Liver (tissue), 3 donors: ENCODE measurements at regions not wholly inside any gene's neighbourhood (a gene's known extent, or its start where the extent isn't known, plus 50 kb on each side); places are given as distances from the start of the nearest gene placed in this dataset.

ENCODE experiments used
- JUND ChIP-seq, 2 donors: IDR thresholded peaks; 2 replicates each; pipeline ENCODE4 v1.6.1; 2016; ENCODE audit warnings: antibody characterized with exemption in 2 of 2
- RAD21 ChIP-seq, 2 donors: IDR thresholded peaks; 2 replicates each; pipeline ENCODE4 v1.6.1; 2016; ENCODE audit warnings: antibody characterized with exemption in 2 of 2, mild to moderate bottlenecking in 2 of 2
- TAF1 ChIP-seq: conservative IDR thresholded peaks from 2 replicates; pipeline ENCODE4 v1.6.1; 2016; ENCODE audit warnings: antibody characterized with exemption, mild to moderate bottlenecking
- TF ChIP-seq, protein P1 (sequence below): fragments of 150-350 bp; IDR thresholded peaks from 2 replicates; pipeline ENCODE4 v1.5.1; 2017; ENCODE audit warnings: improper control_type of control experiment, low read depth, low read length; ENCODE audit not compliant: missing input control
- TF ChIP-seq, protein P2 (sequence below): IDR thresholded peaks from 2 replicates; pipeline ENCODE4 v1.6.1; 2016; ENCODE audit warnings: antibody characterized with exemption
- TF ChIP-seq, protein P3 (sequence below): IDR thresholded peaks from 2 replicates; pipeline ENCODE4 v1.6.1; 2016; ENCODE audit warnings: antibody characterized with exemption, mild to moderate bottlenecking
- donor health status: healthy.
- donor health status: healthy.

DNA sequence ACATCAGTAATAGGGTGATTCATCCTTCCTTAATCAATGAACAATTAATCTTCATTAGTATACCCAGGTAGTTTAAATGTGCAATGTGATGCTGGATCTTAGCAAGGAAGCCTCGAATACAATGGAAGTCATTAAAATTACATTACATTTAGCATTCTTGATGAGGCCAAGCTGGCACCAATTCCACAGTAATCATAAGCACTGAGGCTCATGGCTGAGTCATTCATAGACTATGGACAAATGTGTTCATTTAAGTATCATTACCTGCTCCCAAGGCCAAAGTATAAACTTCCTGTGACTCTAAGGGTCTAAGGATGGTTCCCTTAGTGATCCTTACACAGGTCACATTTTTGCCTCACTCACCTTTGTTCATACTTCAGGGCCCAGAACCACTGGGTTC, 266.4 kb upstream of the CDIN1 start:
- TF ChIP-seq, protein P1, sequence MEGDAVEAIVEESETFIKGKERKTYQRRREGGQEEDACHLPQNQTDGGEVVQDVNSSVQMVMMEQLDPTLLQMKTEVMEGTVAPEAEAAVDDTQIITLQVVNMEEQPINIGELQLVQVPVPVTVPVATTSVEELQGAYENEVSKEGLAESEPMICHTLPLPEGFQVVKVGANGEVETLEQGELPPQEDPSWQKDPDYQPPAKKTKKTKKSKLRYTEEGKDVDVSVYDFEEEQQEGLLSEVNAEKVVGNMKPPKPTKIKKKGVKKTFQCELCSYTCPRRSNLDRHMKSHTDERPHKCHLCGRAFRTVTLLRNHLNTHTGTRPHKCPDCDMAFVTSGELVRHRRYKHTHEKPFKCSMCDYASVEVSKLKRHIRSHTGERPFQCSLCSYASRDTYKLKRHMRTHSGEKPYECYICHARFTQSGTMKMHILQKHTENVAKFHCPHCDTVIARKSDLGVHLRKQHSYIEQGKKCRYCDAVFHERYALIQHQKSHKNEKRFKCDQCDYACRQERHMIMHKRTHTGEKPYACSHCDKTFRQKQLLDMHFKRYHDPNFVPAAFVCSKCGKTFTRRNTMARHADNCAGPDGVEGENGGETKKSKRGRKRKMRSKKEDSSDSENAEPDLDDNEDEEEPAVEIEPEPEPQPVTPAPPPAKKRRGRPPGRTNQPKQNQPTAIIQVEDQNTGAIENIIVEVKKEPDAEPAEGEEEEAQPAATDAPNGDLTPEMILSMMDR = no peak
- TF ChIP-seq TAF1 (no peak), RAD21 (IDR thresholded peaks at IDR 0.05) (no peak), JUND (IDR thresholded peaks at IDR 0.05) (no peak)
- TF ChIP-seq, protein P2, sequence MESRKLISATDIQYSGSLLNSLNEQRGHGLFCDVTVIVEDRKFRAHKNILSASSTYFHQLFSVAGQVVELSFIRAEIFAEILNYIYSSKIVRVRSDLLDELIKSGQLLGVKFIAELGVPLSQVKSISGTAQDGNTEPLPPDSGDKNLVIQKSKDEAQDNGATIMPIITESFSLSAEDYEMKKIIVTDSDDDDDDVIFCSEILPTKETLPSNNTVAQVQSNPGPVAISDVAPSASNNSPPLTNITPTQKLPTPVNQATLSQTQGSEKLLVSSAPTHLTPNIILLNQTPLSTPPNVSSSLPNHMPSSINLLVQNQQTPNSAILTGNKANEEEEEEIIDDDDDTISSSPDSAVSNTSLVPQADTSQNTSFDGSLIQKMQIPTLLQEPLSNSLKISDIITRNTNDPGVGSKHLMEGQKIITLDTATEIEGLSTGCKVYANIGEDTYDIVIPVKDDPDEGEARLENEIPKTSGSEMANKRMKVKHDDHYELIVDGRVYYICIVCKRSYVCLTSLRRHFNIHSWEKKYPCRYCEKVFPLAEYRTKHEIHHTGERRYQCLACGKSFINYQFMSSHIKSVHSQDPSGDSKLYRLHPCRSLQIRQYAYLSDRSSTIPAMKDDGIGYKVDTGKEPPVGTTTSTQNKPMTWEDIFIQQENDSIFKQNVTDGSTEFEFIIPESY = no peak
- TF ChIP-seq, protein P3, sequence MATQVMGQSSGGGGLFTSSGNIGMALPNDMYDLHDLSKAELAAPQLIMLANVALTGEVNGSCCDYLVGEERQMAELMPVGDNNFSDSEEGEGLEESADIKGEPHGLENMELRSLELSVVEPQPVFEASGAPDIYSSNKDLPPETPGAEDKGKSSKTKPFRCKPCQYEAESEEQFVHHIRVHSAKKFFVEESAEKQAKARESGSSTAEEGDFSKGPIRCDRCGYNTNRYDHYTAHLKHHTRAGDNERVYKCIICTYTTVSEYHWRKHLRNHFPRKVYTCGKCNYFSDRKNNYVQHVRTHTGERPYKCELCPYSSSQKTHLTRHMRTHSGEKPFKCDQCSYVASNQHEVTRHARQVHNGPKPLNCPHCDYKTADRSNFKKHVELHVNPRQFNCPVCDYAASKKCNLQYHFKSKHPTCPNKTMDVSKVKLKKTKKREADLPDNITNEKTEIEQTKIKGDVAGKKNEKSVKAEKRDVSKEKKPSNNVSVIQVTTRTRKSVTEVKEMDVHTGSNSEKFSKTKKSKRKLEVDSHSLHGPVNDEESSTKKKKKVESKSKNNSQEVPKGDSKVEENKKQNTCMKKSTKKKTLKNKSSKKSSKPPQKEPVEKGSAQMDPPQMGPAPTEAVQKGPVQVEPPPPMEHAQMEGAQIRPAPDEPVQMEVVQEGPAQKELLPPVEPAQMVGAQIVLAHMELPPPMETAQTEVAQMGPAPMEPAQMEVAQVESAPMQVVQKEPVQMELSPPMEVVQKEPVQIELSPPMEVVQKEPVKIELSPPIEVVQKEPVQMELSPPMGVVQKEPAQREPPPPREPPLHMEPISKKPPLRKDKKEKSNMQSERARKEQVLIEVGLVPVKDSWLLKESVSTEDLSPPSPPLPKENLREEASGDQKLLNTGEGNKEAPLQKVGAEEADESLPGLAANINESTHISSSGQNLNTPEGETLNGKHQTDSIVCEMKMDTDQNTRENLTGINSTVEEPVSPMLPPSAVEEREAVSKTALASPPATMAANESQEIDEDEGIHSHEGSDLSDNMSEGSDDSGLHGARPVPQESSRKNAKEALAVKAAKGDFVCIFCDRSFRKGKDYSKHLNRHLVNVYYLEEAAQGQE = no peak
